ENCODE measurements at regions not wholly inside any gene's neighbourhood (a gene's known extent, or its start where the extent isn't known, plus 50 kb on each side); places are given as distances from the start of the nearest gene placed in this dataset.
A peak's percentile ranks its signal among the peaks of the same experiment; 100 is the strongest.

- no peaks in the 10 kb centered on the region for H3K27me3 ChIP-seq (ENCODE audit: control insufficient read depth, insufficient read depth, low read length)
- DNase-seq (ENCODE audit: low read depth in 2 of 2), result no peak
- no peaks in the 10 kb centered on the region for H3K36me3 ChIP-seq (ENCODE audit: control insufficient read depth, insufficient read depth, low read length)
- TF ChIP-seq CTCF (conservative IDR thresholded peaks at IDR 0.05 in 1 of 2, IDR thresholded peaks at IDR 0.05 in 1 of 2; ENCODE audit: low read depth in 1 of 2, low read length in 2 of 2), result no peak
- no peaks in the 10 kb centered on the region for H3K4me1 ChIP-seq (ENCODE audit: control insufficient read depth, extremely low read depth, insufficient read depth, low read length)
- no peaks in the 10 kb centered on the region for H3K79me2 ChIP-seq (ENCODE audit: control insufficient read depth, insufficient read depth, low read length)
- no peak overlapping the region for H3K9ac ChIP-seq (ENCODE audit: insufficient read depth, low read length)
- H3K9me3 ChIP-seq (ENCODE audit: control insufficient read depth, insufficient read depth, low read depth, low read length), result no peaks in the 10 kb centered on the region
- H3K4me3 ChIP-seq (replicated peaks in 1 of 4; ENCODE audit: control extremely low read depth in 1 of 4, insufficient read depth in 1 of 4, low read depth in 3 of 4, low read length in 4 of 4), result no peak overlapping the region
- H3K27ac ChIP-seq (ENCODE audit: insufficient read depth, low read length), result no peak overlapping the region
- H3K4me2 ChIP-seq (ENCODE audit: extremely low read depth, insufficient read depth, low read length), result no peak overlapping the region
- no peak overlapping the region for H2AFZ ChIP-seq (ENCODE audit: low read length)
- no peaks in the 10 kb centered on the region for H4K20me1 ChIP-seq (ENCODE audit: control insufficient read depth, extremely low read depth, insufficient read depth, low read length)
Observed at GRCh38 chr3:145620002-145620401, 541.0 kb downstream of the PLOD2 start.

GRCh38 chr3:145620486-145620885 lies 540.5 kb downstream of the PLOD2 start:
- Histone ChIP-seq H3K36me3 (ENCODE audit: control insufficient read depth, insufficient read depth, low read length) (no peaks in the 10 kb centered on the region), H3K9me3 (ENCODE audit: control insufficient read depth, insufficient read depth, low read depth, low read length) (no peaks in the 10 kb centered on the region), H4K20me1 (ENCODE audit: control insufficient read depth, extremely low read depth, insufficient read depth, low read length) (no peaks in the 10 kb centered on the region), H3K27me3 (ENCODE audit: control insufficient read depth, insufficient read depth, low read length) (no peaks in the 10 kb centered on the region), H3K9ac (ENCODE audit: insufficient read depth, low read length) (no peak overlapping the region), H3K27ac (ENCODE audit: insufficient read depth, low read length) (no peak overlapping the region), H3K4me2 (ENCODE audit: extremely low read depth, insufficient read depth, low read length) (no peak overlapping the region), H3K4me3 (replicated peaks in 1 of 4; ENCODE audit: control extremely low read depth in 1 of 4, insufficient read depth in 1 of 4, low read depth in 3 of 4, low read length in 4 of 4) (no peak overlapping the region), H2AFZ (ENCODE audit: low read length) (no peak overlapping the region), H3K79me2 (ENCODE audit: control insufficient read depth, insufficient read depth, low read length) (no peaks in the 10 kb centered on the region), H3K4me1 (ENCODE audit: control insufficient read depth, extremely low read depth, insufficient read depth, low read length) (no peaks in the 10 kb centered on the region)
- TF ChIP-seq CTCF (conservative IDR thresholded peaks at IDR 0.05 in 1 of 2, IDR thresholded peaks at IDR 0.05 in 1 of 2; ENCODE audit: low read depth in 1 of 2, low read length in 2 of 2), result no peak
- no peak for TF ChIP-seq EZH2 (IDR thresholded peaks at IDR 0.05; ENCODE audit: low read length, missing control alignments)
- no peak for DNase-seq (ENCODE audit: low read depth in 2 of 2)

GRCh38 chr3:145623349-145623748 lies 537.6 kb downstream of the PLOD2 start:
- DNase-seq (ENCODE audit: low read depth in 2 of 2), result peak in 1 of 2 donors; percentile 86
- Histone ChIP-seq H3K4me2 (ENCODE audit: extremely low read depth, insufficient read depth, low read length) (no peak overlapping the region), H3K27ac (ENCODE audit: insufficient read depth, low read length) (no peak overlapping the region), H3K4me3 (replicated peaks in 1 of 4; ENCODE audit: control extremely low read depth in 1 of 4, insufficient read depth in 1 of 4, low read depth in 3 of 4, low read length in 4 of 4) (no peak overlapping the region), H3K4me1 (ENCODE audit: control insufficient read depth, extremely low read depth, insufficient read depth, low read length) (no peaks in the 10 kb centered on the region), H2AFZ (ENCODE audit: low read length) (no peak overlapping the region), H3K9me3 (ENCODE audit: control insufficient read depth, insufficient read depth, low read depth, low read length) (no peaks in the 10 kb centered on the region), H3K79me2 (ENCODE audit: control insufficient read depth, insufficient read depth, low read length) (no peaks in the 10 kb centered on the region), H4K20me1 (ENCODE audit: control insufficient read depth, extremely low read depth, insufficient read depth, low read length) (no peaks in the 10 kb centered on the region), H3K9ac (ENCODE audit: insufficient read depth, low read length) (no peak overlapping the region), H3K27me3 (ENCODE audit: control insufficient read depth, insufficient read depth, low read length) (no peaks in the 10 kb centered on the region), H3K36me3 (ENCODE audit: control insufficient read depth, insufficient read depth, low read length) (no peaks in the 10 kb centered on the region)
- TF ChIP-seq CTCF (conservative IDR thresholded peaks at IDR 0.05 in 1 of 2, IDR thresholded peaks at IDR 0.05 in 1 of 2; ENCODE audit: low read depth in 1 of 2, low read length in 2 of 2) (no peak), EZH2 (IDR thresholded peaks at IDR 0.05; ENCODE audit: low read length, missing control alignments) (no peak)
